ENCODE measurements at regions not wholly inside any gene's neighbourhood (a gene's known extent, or its start where the extent isn't known, plus 50 kb on each side); places are given as distances from the start of the nearest gene placed in this dataset.

GRCh38 chrX:30990361-30990760 is 81.5 kb downstream of the FTHL17 start:
- Histone ChIP-seq H3K23ac (ENCODE audit: low read depth, low read length) (no peak overlapping the region), H3K36me3 (ENCODE audit: control insufficient read depth, insufficient read depth, low read length) (no peaks in the 10 kb centered on the region), H2BK15ac (ENCODE audit: low read depth, low read length) (no peak overlapping the region), H3K27me3 (ENCODE audit: control insufficient read depth, insufficient read depth, low read length) (peaks cover 2% of the 10 kb centered on the region; the same call in 1 of the 2 replicates), H4K20me1 (ENCODE audit: insufficient read depth, low read length) (no peaks in the 10 kb centered on the region), H3K4me2 (ENCODE audit: low read depth, low read length) (no peak overlapping the region), H3K79me1 (ENCODE audit: low read depth in 1 of 2, low read length in 2 of 2) (no peaks in the 10 kb centered on the region), H3K4me1 (ENCODE audit: control insufficient read depth, insufficient read depth, low read length) (no peaks in the 10 kb centered on the region), H4K91ac (ENCODE audit: insufficient read depth, low read depth, low read length) (no peak overlapping the region), H3K9ac (ENCODE audit: low read depth, low read length) (no peak overlapping the region), H3K56ac (ENCODE audit: extremely low read depth, insufficient read depth, low read length) (no peak overlapping the region), H2BK20ac (ENCODE audit: low read depth, low read length) (no peak overlapping the region), H4K8ac (ENCODE audit: low read depth in 2 of 2, low read length in 2 of 2) (no peak overlapping the region), H2AK5ac (ENCODE audit: low read depth, low read length) (no peak overlapping the region), H2BK120ac (ENCODE audit: low read depth, low read length) (no peak overlapping the region), H3K18ac (ENCODE audit: low read depth, low read length) (no peak overlapping the region), H2AK9ac (replicated peaks; ENCODE audit: low read depth, low read length, poor library complexity) (no peak overlapping the region), H4K5ac (ENCODE audit: low read depth, low read length) (no peak overlapping the region), H2BK5ac (ENCODE audit: low read depth, low read length, poor library complexity, severe bottlenecking) (no peak overlapping the region), H3K4ac (ENCODE audit: low read depth, low read length) (no peak overlapping the region), H3K14ac (replicated peaks; ENCODE audit: low read depth, low read length) (no peak overlapping the region), H3K4me3 (ENCODE audit: insufficient read depth, low read depth, low read length) (no peak overlapping the region), H3K9me3 (ENCODE audit: control insufficient read depth, insufficient read depth, low read length) (no peaks in the 10 kb centered on the region), H3K9me1 (ENCODE audit: insufficient read depth, low read length) (no peaks in the 10 kb centered on the region), H3K27ac (ENCODE audit: insufficient read depth, low read length) (no peak overlapping the region), H2AFZ (replicated peaks; ENCODE audit: low read length, poor library complexity) (no peak overlapping the region)
- dilution Hi-C loops (cut with HindIII; ENCODE audit: low sequenced_read_pairs, unreplicated experiment) (no loop called here), in situ Hi-C loops (cut with MboI; ENCODE audit: low sequenced_read_pairs) (no loop called here), intact Hi-C loops (cut with micrococcal nuclease) (no loop called here)
- no peak for DNase-seq
- no peak for TF ChIP-seq POLR2A (IDR thresholded peaks at IDR 0.05; ENCODE audit: low read depth, low read length)
- no peak for TF ChIP-seq SMC3 (IDR thresholded peaks at IDR 0.05; ENCODE audit: low read depth, low read length)
- no peak for TF ChIP-seq NFE2L2 (IDR thresholded peaks at IDR 0.05; ENCODE audit: low read depth, low read length)
- TF ChIP-seq MAZ (IDR thresholded peaks at IDR 0.05; ENCODE audit: borderline replicate concordance, low read depth, low read length): no peak
- no peak for TF ChIP-seq RFX5 (IDR thresholded peaks at IDR 0.05; ENCODE audit: low read depth, low read length)
- TF ChIP-seq CHD1 (IDR thresholded peaks at IDR 0.05; ENCODE audit: low read depth, low read length): no peak
- TF ChIP-seq BHLHE40 (IDR thresholded peaks at IDR 0.05; ENCODE audit: low read depth, low read length): no peak
- ChIA-PET CTCF (no interaction called here), POLR2A (ENCODE audit: unreplicated experiment) (no interaction called here)
- ATAC-seq (ENCODE audit: low read depth): no peak
- BruUV-seq (replicated peaks): no TSS peak
- WGBS, 2 experiments (ENCODE audit: extremely low coverage in 2 of 2, insufficient read length in 1 of 2): no CpG with 5 or more reads among the region's 2 CpGs

All from IMR-90 (cell line).